A673 (cell line): ENCODE measurements at regions not wholly inside any gene's neighbourhood (a gene's known extent, or its start where the extent isn't known, plus 50 kb on each side); places are given as distances from the start of the nearest gene placed in this dataset.

Experiments
- BruUV-seq: library from RNA; stranded (reverse); fragments of 400-500 nt; replicated peaks from 2 replicates; lab custom pipeline; 2021; lab: Mats Ljungman, UMichigan
- CTCF ChIA-PET: fragments of 300-600 bp; sonication (Branson Sonifier 250); formaldehyde crosslinking; loops from one replicate; lab custom pipeline; 2022; ENCODE audit warnings: antibody characterized with exemption; lab: Charles Lee
- POLR2A ChIA-PET: fragments of 300-600 bp; sonication (Branson Sonifier 250); formaldehyde crosslinking; loops from one replicate; lab custom pipeline; 2022; ENCODE audit warnings: antibody characterized with exemption; ENCODE audit not compliant: low non-redundant PET; lab: Charles Lee
- DNase-seq: peaks from one replicate; pipeline ENCODE4 v3.0.0-alpha.2; 2015; ENCODE audit warnings: low spot score
- H3K27ac ChIP-seq: fragments of 200-600 bp; sonication (generic); 2 replicates; pipeline ENCODE4 v1.5.1; 2016; ENCODE audit warnings: mixed run types, low read depth, mild to moderate bottlenecking, mixed read lengths, antibody characterized with exemption, low read length; ENCODE audit not compliant: poor library complexity, severe bottlenecking
- H3K27me3 ChIP-seq: fragments of 200-600 bp; sonication (generic); replicated peaks from 2 replicates; pipeline ENCODE4 v1.6.1; 2017; ENCODE audit warnings: mixed run types, low read depth, mild to moderate bottlenecking, mixed read lengths, antibody characterized with exemption, low read length; ENCODE audit not compliant: insufficient read depth, poor library complexity
- H3K36me3 ChIP-seq: fragments of 200-600 bp; sonication (generic); 2 replicates; pipeline ENCODE4 v1.6.1; 2016; ENCODE audit warnings: mixed run types, mild to moderate bottlenecking, mixed read lengths, antibody characterized with exemption, low read length; ENCODE audit not compliant: insufficient read depth, poor library complexity, severe bottlenecking
- H3K4me1 ChIP-seq: fragments of 200-600 bp; sonication (generic); 2 replicates; pipeline ENCODE4 v1.6.1; 2017; ENCODE audit warnings: mixed run types, mild to moderate bottlenecking, mixed read lengths, antibody characterized with exemption, low read length; ENCODE audit not compliant: insufficient read depth, poor library complexity, severe bottlenecking
- H3K4me3 ChIP-seq: fragments of 200-600 bp; sonication (generic); 2 replicates; pipeline ENCODE4 v1.5.1; 2016; ENCODE audit warnings: low read depth, mixed run types, mild to moderate bottlenecking, mixed read lengths, low read length; ENCODE audit not compliant: poor library complexity, severe bottlenecking
- H3K9me3 ChIP-seq: fragments of 200-600 bp; sonication (generic); 2 replicates; pipeline ENCODE4 v1.6.1; 2016; ENCODE audit warnings: mixed run types, low read depth, mild to moderate bottlenecking, mixed read lengths, antibody characterized with exemption, low read length; ENCODE audit not compliant: poor library complexity, severe bottlenecking
- CTCF ChIP-seq: fragments of 300-800, 200-600 bp; sonication (generic); conservative IDR thresholded peaks from 2 replicates; pipeline ENCODE4 v1.5.1; 2017; ENCODE audit warnings: low read depth, mild to moderate bottlenecking, antibody characterized with exemption, low read length, moderate library complexity, mixed read lengths
- EZH2 ChIP-seq: fragments of 200-600 bp; sonication (generic); IDR thresholded peaks from 2 replicates; pipeline ENCODE4 v1.6.1; 2017; ENCODE audit warnings: borderline replicate concordance, low read depth, mild to moderate bottlenecking, mixed read lengths, antibody characterized with exemption, low read length; ENCODE audit not compliant: poor library complexity, severe bottlenecking
- intact Hi-C: fragments of 100-400 bp; cut with micrococcal nuclease; formaldehyde crosslinking; loops from one replicate; pipeline ENCODE4 v1.10.0; 2022; ENCODE audit not compliant: unreplicated experiment

GRCh38 chr16:64513871-64514270, 608.0 kb downstream of the CDH11 start:
- Histone ChIP-seq H3K27me3 (no peaks in the 10 kb centered on the region), H3K4me3 (no peak overlapping the region), H3K27ac (no peak overlapping the region), H3K36me3 (no peaks in the 10 kb centered on the region), H3K9me3 (no peaks in the 10 kb centered on the region), H3K4me1 (no peaks in the 10 kb centered on the region)
- no TSS peak for BruUV-seq
- ChIA-PET CTCF (no interaction called here), POLR2A (no interaction called here)
- no peak for DNase-seq
- intact Hi-C loops = no loop called here
- TF ChIP-seq EZH2 (no peak), CTCF (no peak)

GRCh38 chr16:64507240-64508024, 614.4 kb downstream of the CDH11 start:
- no peaks in the 10 kb centered on the region for H3K27me3 ChIP-seq
- no peaks in the 10 kb centered on the region for H3K36me3 ChIP-seq
- H3K9me3 ChIP-seq = no peaks in the 10 kb centered on the region
- ChIA-PET POLR2A (no interaction called here), CTCF (no interaction called here)
- BruUV-seq = no TSS peak
- no peak overlapping the region for H3K4me3 ChIP-seq
- TF ChIP-seq CTCF = no peak
- TF ChIP-seq EZH2 = no peak
- intact Hi-C loops = no loop called here
- no peak overlapping the region for H3K27ac ChIP-seq
- DNase-seq = no peak
- no peaks in the 10 kb centered on the region for H3K4me1 ChIP-seq

GRCh38 chr16:64499211-64499610, 622.7 kb downstream of the CDH11 start:
- TF ChIP-seq EZH2 (no peak), CTCF (no peak)
- Histone ChIP-seq H3K27me3 (no peaks in the 10 kb centered on the region), H3K4me3 (no peak overlapping the region), H3K36me3 (no peaks in the 10 kb centered on the region), H3K9me3 (no peaks in the 10 kb centered on the region), H3K4me1 (no peaks in the 10 kb centered on the region), H3K27ac (no peak overlapping the region)
- DNase-seq = no peak
- ChIA-PET POLR2A (no interaction called here), CTCF (no interaction called here)
- no TSS peak for BruUV-seq
- intact Hi-C loops = no loop called here
